Neural cell (in vitro differentiated cells): ENCODE measurements at regions not wholly inside any gene's neighbourhood (a gene's known extent, or its start where the extent isn't known, plus 50 kb on each side); places are given as distances from the start of the nearest gene placed in this dataset.

Source experiments
- H2AFZ ChIP-seq: fragments of 200-600, 300-800 bp; sonication (generic), shearing (Covaris generic); 2 replicates; pipeline ENCODE4 v1.6.0; 2014; ENCODE audit warnings: low read depth, mild to moderate bottlenecking, antibody characterized with exemption, low read length, moderate library complexity
- H3F3A ChIP-seq: fragments of 200-600 bp; shearing (Covaris generic); 2 replicates; pipeline ENCODE4 v1.6.1; 2016; ENCODE audit warnings: mild to moderate bottlenecking, moderate library complexity, mixed read lengths, antibody characterized with exemption, low read length; ENCODE audit not compliant: insufficient read depth, poor library complexity, severe bottlenecking
- H3K27ac ChIP-seq: fragments of 200-600, 300-800 bp; sonication (generic), shearing (Covaris generic); 2 replicates; pipeline ENCODE4 v1.5.1; 2014; ENCODE audit warnings: mild to moderate bottlenecking, low read length, moderate library complexity
- H3K27me3 ChIP-seq: fragments of 300-800, 200-600 bp; sonication (generic), shearing (Covaris generic); 2 replicates; pipeline ENCODE4 v1.6.0; 2014; ENCODE audit warnings: mild to moderate bottlenecking, low read depth, low read length, moderate library complexity; ENCODE audit not compliant: insufficient read depth
- H3K36me3 ChIP-seq: fragments of 300-800, 200-600 bp; sonication (generic), shearing (Covaris generic); 2 replicates; pipeline ENCODE4 v1.5.1; 2014; ENCODE audit warnings: mild to moderate bottlenecking, antibody characterized with exemption, low read length, moderate library complexity; ENCODE audit not compliant: insufficient read depth
- H3K4me2 ChIP-seq: fragments of 300-800, 200-600 bp; sonication (generic), shearing (Covaris generic); 2 replicates; pipeline ENCODE4 v1.6.0; 2014; ENCODE audit warnings: mild to moderate bottlenecking, low read length
- H3K4me3 ChIP-seq: fragments of 300-800, 200-600 bp; sonication (generic), shearing (Covaris generic); 2 replicates; pipeline ENCODE4 v1.5.1; 2014; ENCODE audit warnings: mild to moderate bottlenecking, low read length, moderate library complexity
- H3K79me2 ChIP-seq: fragments of 200-600 bp; shearing (Covaris generic); replicated peaks from 2 replicates; pipeline ENCODE4 v1.6.0; 2014; ENCODE audit warnings: mild to moderate bottlenecking, low read length, moderate library complexity; ENCODE audit not compliant: insufficient read depth
- H3K9ac ChIP-seq: fragments of 300-800, 200-600 bp; sonication (generic), shearing (Covaris generic); 2 replicates; pipeline ENCODE4 v1.6.1; 2016; ENCODE audit warnings: mild to moderate bottlenecking, low read length, mixed read lengths
- H3K9me2 ChIP-seq: fragments of 200-600 bp; shearing (Covaris generic); 2 replicates; pipeline ENCODE4 v1.6.1; 2016; ENCODE audit warnings: mild to moderate bottlenecking, low read length, mixed read lengths; ENCODE audit not compliant: insufficient read depth
- H3K9me3 ChIP-seq: fragments of 200-600, 300-800 bp; sonication (generic), shearing (Covaris generic); 2 replicates; pipeline ENCODE4 v1.6.1; 2016; ENCODE audit warnings: mild to moderate bottlenecking, mixed run types, low read length, moderate library complexity, mixed read lengths
- H4K20me1 ChIP-seq: fragments of 200-600 bp; shearing (Covaris generic); 2 replicates; pipeline ENCODE4 v1.6.1; 2016; ENCODE audit warnings: mild to moderate bottlenecking, mixed run types; ENCODE audit not compliant: insufficient read depth
- EP300 ChIP-seq: fragments of 450-650 bp; conservative IDR thresholded peaks from 2 replicates; pipeline ENCODE4 v1.6.1; 2014; ENCODE audit warnings: antibody characterized with exemption, mild to moderate bottlenecking, moderate library complexity; ENCODE audit not compliant: poor library complexity, severe bottlenecking
- EZH2 ChIP-seq: fragments of 200-600, 300-800 bp; shearing (Covaris generic), sonication (generic); IDR thresholded peaks from 2 replicates; pipeline ENCODE4 v1.6.1; 2014; ENCODE audit warnings: antibody characterized with exemption, low read length, borderline replicate concordance, mild to moderate bottlenecking; ENCODE audit not compliant: insufficient read depth, poor library complexity, severe bottlenecking
- MXI1 ChIP-seq: fragments of 450-650 bp; conservative IDR thresholded peaks from 2 replicates; pipeline ENCODE4 v1.6.1; 2014; ENCODE audit warnings: antibody characterized with exemption, mild to moderate bottlenecking; ENCODE audit not compliant: poor library complexity, severe bottlenecking
- POLR2AphosphoS5 ChIP-seq: IDR thresholded peaks from 2 replicates; pipeline ENCODE4 v1.6.1; 2012
- RAD21 ChIP-seq: fragments of 450-650 bp; conservative IDR thresholded peaks from 2 replicates; pipeline ENCODE4 v1.6.1; 2014; ENCODE audit warnings: antibody characterized with exemption, mild to moderate bottlenecking, moderate library complexity
- SMC3 ChIP-seq: fragments of 450-650 bp; conservative IDR thresholded peaks from 2 replicates; pipeline ENCODE4 v1.6.1; 2014; ENCODE audit warnings: antibody characterized with exemption, mild to moderate bottlenecking, moderate library complexity; ENCODE audit not compliant: poor library complexity
- TAF1 ChIP-seq: IDR thresholded peaks from 2 replicates; pipeline ENCODE4 v1.6.1; 2012; ENCODE audit warnings: low read depth
- TF ChIP-seq, protein P1 (sequence below): fragments of 450-650 bp; IDR thresholded peaks from 2 replicates; pipeline ENCODE4 v1.5.1; 2014; ENCODE audit warnings: antibody characterized with exemption, mild to moderate bottlenecking, moderate library complexity; ENCODE audit not compliant: poor library complexity, severe bottlenecking
- TF ChIP-seq, protein P2 (sequence below): IDR thresholded peaks from 2 replicates; pipeline ENCODE4 v1.6.1; 2012; ENCODE audit warnings: borderline replicate concordance

DNA sequence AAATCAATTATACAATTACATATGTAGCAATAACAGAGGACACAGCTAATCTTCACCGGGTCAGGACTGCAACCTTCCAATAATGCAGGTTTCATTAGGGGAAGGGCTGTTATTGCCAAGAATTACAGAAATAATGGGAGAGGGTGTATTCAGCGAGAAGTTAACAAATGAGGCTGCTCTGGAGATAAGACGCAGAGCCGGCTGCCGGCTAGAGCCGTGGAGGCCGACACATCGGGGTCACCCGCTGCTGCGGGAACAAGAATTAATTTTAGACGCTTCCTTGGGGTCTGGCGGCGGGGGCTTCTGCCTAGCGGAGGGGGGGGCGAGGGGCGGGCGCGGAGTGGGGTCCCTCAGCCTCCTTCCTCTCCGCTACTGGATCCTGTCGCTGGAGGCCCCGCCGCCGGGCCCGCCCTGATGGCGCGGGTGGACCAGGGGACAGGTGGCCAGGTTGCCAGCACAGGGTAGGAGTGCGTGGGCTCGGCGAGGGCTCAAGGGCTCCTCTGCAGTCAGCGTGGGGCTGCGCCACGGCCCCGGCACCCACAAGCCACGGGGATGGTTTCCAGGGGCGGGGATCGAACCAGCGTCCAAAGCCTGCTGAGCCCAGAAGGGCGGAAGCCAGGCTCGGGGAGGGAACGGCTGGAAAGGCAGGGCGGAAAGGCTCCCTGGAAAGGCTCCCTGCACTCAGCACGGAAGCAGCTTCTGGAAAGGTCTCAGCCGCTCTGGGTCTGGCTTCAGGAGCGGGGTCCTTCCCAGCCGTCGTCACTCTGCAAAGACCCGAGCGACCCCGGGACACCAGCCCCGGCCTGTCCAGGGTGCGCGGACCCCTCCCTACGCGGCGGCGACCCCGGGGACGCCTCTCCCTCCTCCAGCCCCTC is 113.8 kb upstream of the NKX1-1 start:
- H3K9me2 ChIP-seq: no peaks in the 10 kb centered on the region
- H3K4me2 ChIP-seq: no peak overlapping the region
- no peak overlapping the region for H3K4me3 ChIP-seq
- no peak overlapping the region for H2AFZ ChIP-seq
- H4K20me1 ChIP-seq: no peaks in the 10 kb centered on the region
- H3K27me3 ChIP-seq: peaks cover 7% of the 10 kb centered on the region
- H3K27ac ChIP-seq: no peak overlapping the region
- no peak overlapping the region for H3K9ac ChIP-seq
- TF ChIP-seq, protein P1, sequence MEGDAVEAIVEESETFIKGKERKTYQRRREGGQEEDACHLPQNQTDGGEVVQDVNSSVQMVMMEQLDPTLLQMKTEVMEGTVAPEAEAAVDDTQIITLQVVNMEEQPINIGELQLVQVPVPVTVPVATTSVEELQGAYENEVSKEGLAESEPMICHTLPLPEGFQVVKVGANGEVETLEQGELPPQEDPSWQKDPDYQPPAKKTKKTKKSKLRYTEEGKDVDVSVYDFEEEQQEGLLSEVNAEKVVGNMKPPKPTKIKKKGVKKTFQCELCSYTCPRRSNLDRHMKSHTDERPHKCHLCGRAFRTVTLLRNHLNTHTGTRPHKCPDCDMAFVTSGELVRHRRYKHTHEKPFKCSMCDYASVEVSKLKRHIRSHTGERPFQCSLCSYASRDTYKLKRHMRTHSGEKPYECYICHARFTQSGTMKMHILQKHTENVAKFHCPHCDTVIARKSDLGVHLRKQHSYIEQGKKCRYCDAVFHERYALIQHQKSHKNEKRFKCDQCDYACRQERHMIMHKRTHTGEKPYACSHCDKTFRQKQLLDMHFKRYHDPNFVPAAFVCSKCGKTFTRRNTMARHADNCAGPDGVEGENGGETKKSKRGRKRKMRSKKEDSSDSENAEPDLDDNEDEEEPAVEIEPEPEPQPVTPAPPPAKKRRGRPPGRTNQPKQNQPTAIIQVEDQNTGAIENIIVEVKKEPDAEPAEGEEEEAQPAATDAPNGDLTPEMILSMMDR: no peak
- no peak for TF ChIP-seq MXI1
- no peak for TF ChIP-seq RAD21
- TF ChIP-seq EZH2: no peak
- TF ChIP-seq TAF1: no peak
- TF ChIP-seq POLR2AphosphoS5: no peak
- no peak for TF ChIP-seq EP300
- TF ChIP-seq, protein P2, sequence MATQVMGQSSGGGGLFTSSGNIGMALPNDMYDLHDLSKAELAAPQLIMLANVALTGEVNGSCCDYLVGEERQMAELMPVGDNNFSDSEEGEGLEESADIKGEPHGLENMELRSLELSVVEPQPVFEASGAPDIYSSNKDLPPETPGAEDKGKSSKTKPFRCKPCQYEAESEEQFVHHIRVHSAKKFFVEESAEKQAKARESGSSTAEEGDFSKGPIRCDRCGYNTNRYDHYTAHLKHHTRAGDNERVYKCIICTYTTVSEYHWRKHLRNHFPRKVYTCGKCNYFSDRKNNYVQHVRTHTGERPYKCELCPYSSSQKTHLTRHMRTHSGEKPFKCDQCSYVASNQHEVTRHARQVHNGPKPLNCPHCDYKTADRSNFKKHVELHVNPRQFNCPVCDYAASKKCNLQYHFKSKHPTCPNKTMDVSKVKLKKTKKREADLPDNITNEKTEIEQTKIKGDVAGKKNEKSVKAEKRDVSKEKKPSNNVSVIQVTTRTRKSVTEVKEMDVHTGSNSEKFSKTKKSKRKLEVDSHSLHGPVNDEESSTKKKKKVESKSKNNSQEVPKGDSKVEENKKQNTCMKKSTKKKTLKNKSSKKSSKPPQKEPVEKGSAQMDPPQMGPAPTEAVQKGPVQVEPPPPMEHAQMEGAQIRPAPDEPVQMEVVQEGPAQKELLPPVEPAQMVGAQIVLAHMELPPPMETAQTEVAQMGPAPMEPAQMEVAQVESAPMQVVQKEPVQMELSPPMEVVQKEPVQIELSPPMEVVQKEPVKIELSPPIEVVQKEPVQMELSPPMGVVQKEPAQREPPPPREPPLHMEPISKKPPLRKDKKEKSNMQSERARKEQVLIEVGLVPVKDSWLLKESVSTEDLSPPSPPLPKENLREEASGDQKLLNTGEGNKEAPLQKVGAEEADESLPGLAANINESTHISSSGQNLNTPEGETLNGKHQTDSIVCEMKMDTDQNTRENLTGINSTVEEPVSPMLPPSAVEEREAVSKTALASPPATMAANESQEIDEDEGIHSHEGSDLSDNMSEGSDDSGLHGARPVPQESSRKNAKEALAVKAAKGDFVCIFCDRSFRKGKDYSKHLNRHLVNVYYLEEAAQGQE: no peak
- no peak for TF ChIP-seq SMC3
- H3K79me2 ChIP-seq: no peaks in the 10 kb centered on the region
- no peaks in the 10 kb centered on the region for H3K9me3 ChIP-seq
- no peaks in the 10 kb centered on the region for H3F3A ChIP-seq
- no peaks in the 10 kb centered on the region for H3K36me3 ChIP-seq

DNA sequence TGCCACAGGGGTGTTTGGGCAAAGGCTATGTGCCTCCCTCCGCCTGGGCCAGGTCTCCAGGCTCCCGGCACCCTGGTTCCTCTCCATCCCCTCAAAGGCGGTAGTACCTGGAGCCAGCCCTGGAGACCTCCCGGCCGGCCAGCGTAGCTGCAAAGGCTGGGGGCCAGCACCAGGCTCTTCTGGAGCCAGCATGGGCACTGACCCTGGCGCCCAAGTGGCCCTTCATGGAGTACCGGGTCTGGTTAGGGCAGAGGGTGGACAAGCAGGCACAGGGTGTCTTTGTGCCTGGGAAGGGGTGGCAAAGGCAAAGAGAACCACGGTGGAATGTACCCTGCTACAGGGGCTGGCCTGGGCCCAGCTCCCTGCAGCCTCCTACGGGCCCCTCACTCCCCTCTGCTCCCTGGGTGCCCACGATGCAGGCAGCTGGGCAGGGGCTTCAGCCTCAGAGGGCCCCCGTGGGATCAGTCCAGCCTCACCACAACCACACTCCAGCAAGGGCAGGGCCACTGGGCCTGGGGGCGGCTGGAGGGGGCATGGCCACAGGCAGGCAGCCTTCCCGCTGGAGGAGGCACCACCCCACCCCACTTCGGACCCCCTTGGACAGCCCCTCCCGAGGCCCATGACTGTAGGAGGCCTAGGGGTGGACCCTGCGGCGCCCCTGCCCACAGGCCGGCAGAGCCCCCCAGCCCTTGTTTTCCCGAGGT is 112.9 kb upstream of the NKX1-1 start:
- Histone ChIP-seq H3K27me3 (peaks cover 7% of the 10 kb centered on the region), H3K27ac (no peak overlapping the region), H3K4me3 (no peak overlapping the region), H3K9me3 (no peaks in the 10 kb centered on the region), H2AFZ (no peak overlapping the region), H4K20me1 (no peaks in the 10 kb centered on the region), H3K36me3 (no peaks in the 10 kb centered on the region), H3F3A (no peaks in the 10 kb centered on the region), H3K9me2 (no peaks in the 10 kb centered on the region), H3K9ac (no peak overlapping the region), H3K4me2 (no peak overlapping the region), H3K79me2 (no peaks in the 10 kb centered on the region)
- TF ChIP-seq, protein P1: no peak
- TF ChIP-seq EZH2: no peak
- TF ChIP-seq RAD21: no peak
- TF ChIP-seq EP300: no peak
- no peak for TF ChIP-seq TAF1
- no peak for TF ChIP-seq MXI1
- TF ChIP-seq SMC3: no peak
- TF ChIP-seq POLR2AphosphoS5: no peak
- TF ChIP-seq, protein P2: no peak
